ENCODE measurements at regions not wholly inside any gene's neighbourhood (a gene's known extent, or its start where the extent isn't known, plus 50 kb on each side); places are given as distances from the start of the nearest gene placed in this dataset.
"Not testable (repeated sequence)": the region's sequence is repeated elsewhere in the genome, so short reads cannot be mapped to it uniquely, and the experiment has no call there.

GRCh38 chr4:75302648-75303047 is 211.6 kb downstream of the RCHY1 start:
- intact Hi-C loops (cut with DNase I), result no loop called here
- no peak for DNase-seq (ENCODE audit: low spot score)
- no peak for ATAC-seq

GRCh38 chr4:75289914-75290582 is 224.2 kb downstream of the RCHY1 start:
- ATAC-seq, result no peak
- intact Hi-C loops (cut with DNase I), result no loop called here
- DNase-seq (ENCODE audit: low spot score), result no peak

- intact Hi-C loops (cut with DNase I), result no loop called here
- DNase-seq (ENCODE audit: low spot score) (no peak), ATAC-seq (no peak)
Measured at GRCh38 chr4:75287738-75288517, 226.3 kb downstream of the RCHY1 start.

GRCh38 chr4:75285837-75286236 is 228.4 kb downstream of the RCHY1 start:
- intact Hi-C loops (cut with DNase I), result no loop called here

GRCh38 chr4:75284831-75285230 is 229.4 kb downstream of the RCHY1 start:
- DNase-seq (ENCODE audit: low spot score) (no peak), ATAC-seq (no peak)
- intact Hi-C loops (cut with DNase I), result no loop called here

More at GRCh38 chr4:75285837-75286236, 228.4 kb downstream of the RCHY1 start:
- DNase-seq (ENCODE audit: low spot score) (no peak), ATAC-seq (no peak)

GRCh38 chr4:75280461-75280860 is 233.7 kb downstream of the RCHY1 start:
- intact Hi-C loops (cut with DNase I); ATAC-seq; DNase-seq (ENCODE audit: low spot score): not testable (repeated sequence)

GRCh38 chr4:75259306-75259705 is 254.9 kb downstream of the RCHY1 start:
- intact Hi-C loops (cut with DNase I), result no loop called here

GRCh38 chr4:75255261-75255660 is 258.9 kb downstream of the RCHY1 start:
- intact Hi-C loops (cut with DNase I), result no loop called here
- ATAC-seq, result no peak

More at GRCh38 chr4:75259306-75259705, 254.9 kb downstream of the RCHY1 start:
- ATAC-seq (no peak), DNase-seq (ENCODE audit: low spot score) (no peak)

GRCh38 chr4:75254745-75255144 is 259.5 kb downstream of the RCHY1 start:
- ATAC-seq, result no peak

More at GRCh38 chr4:75255261-75255660, 258.9 kb downstream of the RCHY1 start:
- no peak for DNase-seq (ENCODE audit: low spot score)

GRCh38 chr4:75253094-75253493 is 261.1 kb downstream of the RCHY1 start:
- ATAC-seq; intact Hi-C loops (cut with DNase I); DNase-seq (ENCODE audit: low spot score): not testable (repeated sequence)

More at GRCh38 chr4:75254745-75255144, 259.5 kb downstream of the RCHY1 start:
- intact Hi-C loops (cut with DNase I), result no loop called here
- no peak for DNase-seq (ENCODE audit: low spot score)

GRCh38 chr4:75251547-75251946 is 262.7 kb downstream of the RCHY1 start:
- intact Hi-C loops (cut with DNase I), result no loop called here
- DNase-seq (ENCODE audit: low spot score) (no peak), ATAC-seq (no peak)

GRCh38 chr4:75249739-75250138 is 264.5 kb downstream of the RCHY1 start:
- intact Hi-C loops (cut with DNase I), result no loop called here
- no peak for ATAC-seq
- no peak for DNase-seq (ENCODE audit: low spot score)

GRCh38 chr4:75248770-75249407 is 265.3 kb downstream of the RCHY1 start:
- intact Hi-C loops (cut with DNase I), result no loop called here
- no peak for DNase-seq (ENCODE audit: low spot score)
- ATAC-seq, result no peak

- intact Hi-C loops (cut with DNase I), result no loop called here
- DNase-seq (ENCODE audit: low spot score) (no peak), ATAC-seq (no peak)
Measured at GRCh38 chr4:75244325-75244724, 269.9 kb downstream of the RCHY1 start.

GRCh38 chr4:75243570-75243969 is 270.6 kb downstream of the RCHY1 start:
- no peak for DNase-seq (ENCODE audit: low spot score)
- intact Hi-C loops (cut with DNase I), result no loop called here
- ATAC-seq, result no peak

- intact Hi-C loops (cut with DNase I), result no loop called here
- DNase-seq (ENCODE audit: low spot score) (no peak), ATAC-seq (no peak)
Measured at GRCh38 chr4:75235359-75235951, 278.7 kb downstream of the RCHY1 start.

GRCh38 chr4:75232546-75232945 is 281.7 kb downstream of the RCHY1 start:
- ATAC-seq (no peak), DNase-seq (ENCODE audit: low spot score) (no peak)
- intact Hi-C loops (cut with DNase I), result no loop called here

- intact Hi-C loops (cut with DNase I), result no loop called here
- ATAC-seq, result no peak
- no peak for DNase-seq (ENCODE audit: low spot score)
Measured at GRCh38 chr4:75229806-75230570, 284.2 kb downstream of the RCHY1 start.

GRCh38 chr4:75213480-75213879 is 280.6 kb downstream of the PARM1 start:
- DNase-seq (ENCODE audit: low spot score), result no peak
- intact Hi-C loops (cut with DNase I), result no loop called here
- no peak for ATAC-seq
